HG02840 (cell line): ENCODE measurements at regions not wholly inside any gene's neighbourhood (a gene's known extent, or its start where the extent isn't known, plus 50 kb on each side); places are given as distances from the start of the nearest gene placed in this dataset.

Experiments
- ATAC-seq: cut with Tn5 transposase; IDR thresholded peaks from one replicate; pipeline ENCODE4 v1.9.1; 2021; ENCODE audit warnings: mild to moderate bottlenecking, moderate library complexity, moderate number of reproducible peaks; ENCODE audit not compliant: unreplicated experiment, low FRiP score

GRCh38 chr10:44066527-44067255 lies 318.2 kb downstream of the CXCL12 start:
- ATAC-seq = no peak

GRCh38 chr10:44065788-44066526 lies 318.9 kb downstream of the CXCL12 start:
- no peak for ATAC-seq

- no peak for ATAC-seq
Observed at GRCh38 chr10:44064987-44065787, 319.7 kb downstream of the CXCL12 start.

- no peak for ATAC-seq
Observed at GRCh38 chr10:44064317-44064716, 320.6 kb downstream of the CXCL12 start.

GRCh38 chr10:44063686-44064085 lies 321.2 kb downstream of the CXCL12 start:
- no peak for ATAC-seq

GRCh38 chr10:44060719-44061118 lies 324.2 kb downstream of the CXCL12 start:
- no peak for ATAC-seq

- ATAC-seq = no peak
Observed at GRCh38 chr10:44060221-44060620, 324.7 kb downstream of the CXCL12 start.

GRCh38 chr10:44058259-44058658 lies 326.6 kb downstream of the CXCL12 start:
- no peak for ATAC-seq

- no peak for ATAC-seq
Observed at GRCh38 chr10:44056967-44057805, 327.7 kb downstream of the CXCL12 start.

GRCh38 chr10:44056206-44056605 lies 328.7 kb downstream of the CXCL12 start:
- no peak for ATAC-seq

- no peak for ATAC-seq
Observed at GRCh38 chr10:44054046-44054445, 330.9 kb downstream of the CXCL12 start.

GRCh38 chr10:44053391-44053790 lies 331.5 kb downstream of the CXCL12 start:
- ATAC-seq = no peak

- ATAC-seq = no peak
Observed at GRCh38 chr10:44051584-44052385, 333.1 kb downstream of the CXCL12 start.

GRCh38 chr10:44051091-44051490 lies 333.8 kb downstream of the CXCL12 start:
- ATAC-seq = no peak

- ATAC-seq = no peak
Observed at GRCh38 chr10:44049301-44050015, 335.4 kb downstream of the CXCL12 start.

- no peak for ATAC-seq
Observed at GRCh38 chr10:44047361-44047760, 337.5 kb downstream of the CXCL12 start.

- no peak for ATAC-seq
Observed at GRCh38 chr10:44046605-44047004, 338.3 kb downstream of the CXCL12 start.

GRCh38 chr10:44045020-44045419 lies 339.9 kb downstream of the CXCL12 start:
- ATAC-seq = no peak

- no peak for ATAC-seq
Observed at GRCh38 chr10:44044549-44044948, 340.3 kb downstream of the CXCL12 start.
